Activated T-helper 9 cell treated with anti-CD3 and anti-CD28 coated beads, Interleukin-2, amount 50 U/mL, for 16 hours (primary cell): ENCODE measurements at regions not wholly inside any gene's neighbourhood (a gene's known extent, or its start where the extent isn't known, plus 50 kb on each side); places are given as distances from the start of the nearest gene placed in this dataset.

Experiments used
- DNase-seq: peaks from one replicate; pipeline ENCODE4 v3.0.0-alpha.2; 2020; ENCODE audit warnings: low read depth

DNA sequence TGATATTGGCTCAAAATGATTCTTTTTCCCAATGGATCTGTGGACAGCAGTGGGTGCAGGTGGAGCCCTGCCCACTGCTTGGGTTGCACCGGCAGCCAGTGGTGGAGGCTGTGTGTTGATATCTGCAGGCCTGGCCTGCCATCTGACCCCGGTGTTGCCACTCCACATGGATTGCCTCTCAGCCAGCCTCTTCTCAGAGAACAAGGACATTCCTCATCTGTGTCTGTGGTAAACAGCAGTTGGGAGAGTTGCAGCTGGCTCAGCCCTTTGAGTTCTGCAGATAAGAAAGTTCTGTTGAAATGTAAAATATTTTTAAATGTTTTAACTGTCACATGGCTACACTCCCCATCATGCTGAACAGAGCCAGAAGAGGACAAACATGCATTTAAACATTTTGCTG, 374.9 kb upstream of the CELF2 start:
- DNase-seq, result no peak

DNA sequence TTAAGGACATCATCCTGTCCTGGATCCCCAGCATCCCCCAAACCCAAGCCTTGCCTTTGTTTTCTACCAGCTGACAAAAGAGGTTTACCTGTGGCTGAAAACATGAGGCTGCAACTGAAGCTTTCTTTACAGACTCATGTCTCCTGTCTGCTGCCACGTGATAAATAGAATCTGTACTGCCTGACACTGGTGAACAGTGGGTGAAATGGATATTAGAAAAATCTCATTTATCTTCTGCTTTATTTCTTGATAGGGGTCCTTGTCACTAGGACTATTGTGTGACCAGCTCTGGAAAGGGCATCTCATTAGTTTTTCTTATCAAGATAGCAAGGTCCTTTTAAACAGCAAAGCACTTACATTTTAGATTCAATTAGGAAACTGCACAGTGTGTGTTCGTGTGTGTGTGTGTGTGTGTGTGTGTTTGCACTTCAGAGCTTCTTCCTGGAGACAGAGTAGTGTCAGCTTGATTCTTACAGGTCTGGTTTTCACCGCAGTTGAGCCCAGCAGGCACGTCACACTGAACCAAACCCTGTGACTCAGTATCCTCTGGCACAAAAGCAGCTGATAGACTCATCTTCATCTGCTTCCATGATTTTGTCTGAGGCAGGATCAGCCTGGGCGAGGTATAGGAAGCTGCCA, 373.5 kb upstream of the CELF2 start:
- no peak for DNase-seq

DNA sequence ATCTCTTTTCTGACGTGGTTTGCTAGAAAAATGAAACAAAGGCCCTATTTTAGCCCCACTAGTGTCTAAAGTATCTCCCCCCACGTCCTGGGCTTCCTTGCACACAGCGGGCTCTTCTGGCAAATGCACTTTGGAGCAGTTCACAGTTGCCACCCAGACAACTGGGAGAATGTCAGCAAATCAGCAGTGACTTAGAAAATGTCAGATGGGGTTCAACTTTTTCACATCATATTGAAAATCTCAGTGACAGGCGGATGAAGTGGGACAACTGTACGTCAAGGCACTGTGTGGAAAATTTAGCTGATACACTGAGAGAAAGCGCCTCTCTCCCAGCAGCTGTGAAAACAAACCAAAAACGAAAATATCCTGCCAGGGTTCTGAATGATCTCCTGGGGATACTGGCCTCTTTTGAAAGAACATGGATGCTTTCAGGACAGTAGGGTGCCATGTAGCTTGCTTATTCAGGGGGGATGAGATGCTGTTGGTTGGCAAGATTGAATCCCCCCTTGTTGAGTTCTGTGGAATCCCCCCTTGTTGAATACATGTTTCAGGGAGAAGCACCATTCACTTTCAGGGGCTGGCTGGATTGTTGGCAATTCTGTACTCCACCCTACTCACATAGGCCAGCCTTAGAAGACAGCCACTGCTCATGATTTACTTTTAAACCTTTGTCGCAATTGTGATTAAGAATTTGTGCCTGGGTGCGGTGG, 372.8 kb upstream of the CELF2 start:
- DNase-seq, result no peak

DNA sequence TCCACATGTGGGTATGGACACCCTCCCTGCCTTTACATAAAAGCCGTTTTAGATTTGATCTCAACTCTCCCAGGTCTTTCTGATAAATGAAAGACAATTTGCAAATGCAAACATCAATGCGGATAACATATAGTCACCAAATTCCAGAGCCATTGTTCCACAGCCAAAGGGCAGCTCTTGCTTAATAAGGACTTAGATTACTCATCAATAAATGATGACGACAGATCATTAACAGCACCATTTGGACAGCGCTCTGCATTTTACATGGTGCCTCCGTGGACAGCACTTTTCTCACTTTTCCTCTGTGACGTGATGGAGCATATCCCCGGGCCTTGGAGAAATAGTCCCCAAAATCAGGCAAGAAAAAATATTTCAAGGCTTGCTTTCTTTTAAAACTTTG, 370.3 kb upstream of the CELF2 start:
- no peak for DNase-seq

DNA sequence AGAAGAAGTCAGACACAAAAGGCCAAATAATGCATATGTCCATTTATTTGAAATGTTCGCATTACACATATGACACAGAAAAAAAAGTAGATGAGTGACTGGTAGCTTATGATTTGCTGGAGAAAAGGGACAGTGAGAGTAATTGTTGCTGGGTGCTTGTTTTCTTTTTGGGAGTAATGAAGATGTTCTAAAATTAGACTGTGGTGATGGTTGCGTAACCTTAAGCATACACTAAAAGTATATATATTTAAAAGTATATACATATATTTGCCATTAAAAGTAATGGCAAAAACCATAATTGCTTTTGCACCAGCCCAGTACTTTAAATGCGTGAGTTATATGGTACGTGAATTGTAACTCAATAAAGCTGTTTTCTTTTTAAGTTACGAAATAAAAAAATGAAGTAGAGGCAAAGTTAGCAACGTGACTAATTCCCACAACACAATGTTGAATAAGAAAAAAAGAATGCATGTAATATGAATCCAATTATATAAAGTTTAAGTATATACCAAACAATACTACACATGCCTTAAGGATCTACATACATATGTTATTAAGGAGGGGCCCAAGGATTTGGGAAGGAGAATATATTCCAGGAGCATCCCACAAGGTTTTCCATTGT, 360.4 kb upstream of the CELF2 start:
- DNase-seq, result no peak

DNA sequence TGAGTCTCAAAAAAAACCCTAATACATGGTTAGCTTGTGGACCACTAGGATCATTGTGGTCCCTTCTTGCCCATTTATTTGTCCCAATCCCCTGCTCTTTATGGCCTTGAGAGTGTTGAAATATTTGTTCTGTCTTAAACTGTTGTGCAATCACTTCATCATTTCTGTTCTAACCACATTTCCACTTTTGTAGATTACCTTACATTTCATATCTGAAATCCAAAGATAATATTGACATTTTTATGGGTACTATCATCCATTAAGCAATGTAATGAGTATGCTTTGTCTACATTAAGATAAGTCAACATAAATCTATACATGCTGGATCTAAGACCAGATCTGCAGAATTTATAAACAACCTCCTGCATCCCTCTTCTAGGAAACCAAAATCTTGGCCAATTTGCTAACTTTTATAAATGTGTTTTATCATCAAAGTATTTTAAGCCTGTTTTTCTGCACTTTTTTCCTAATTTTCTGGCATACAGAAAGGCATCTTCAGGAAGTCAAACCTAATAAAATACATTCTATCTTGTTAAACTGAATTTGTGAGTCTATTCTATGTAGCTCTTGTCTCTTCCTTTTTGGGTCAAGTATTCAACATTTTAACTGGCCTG, 359.4 kb upstream of the CELF2 start:
- no peak for DNase-seq

DNA sequence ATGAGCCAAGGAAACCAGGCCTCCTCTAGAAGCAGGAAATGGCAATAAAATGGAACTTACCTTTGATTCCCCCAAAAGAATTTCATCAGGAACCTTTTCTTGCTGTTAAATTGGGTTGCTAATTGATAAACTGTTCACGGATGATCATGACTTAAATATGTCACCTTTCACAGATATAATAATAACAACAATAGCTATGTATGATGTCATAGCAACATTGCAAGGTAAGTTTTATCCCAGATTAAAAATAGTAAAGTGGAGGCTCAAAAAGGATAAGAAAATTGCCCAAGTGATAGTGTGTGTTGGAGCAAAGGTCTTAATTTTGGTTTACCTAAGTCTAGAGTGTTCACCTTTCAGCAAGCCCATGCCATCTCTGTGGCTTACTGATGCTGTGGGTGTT, 357.6 kb upstream of the CELF2 start:
- no peak for DNase-seq

DNA sequence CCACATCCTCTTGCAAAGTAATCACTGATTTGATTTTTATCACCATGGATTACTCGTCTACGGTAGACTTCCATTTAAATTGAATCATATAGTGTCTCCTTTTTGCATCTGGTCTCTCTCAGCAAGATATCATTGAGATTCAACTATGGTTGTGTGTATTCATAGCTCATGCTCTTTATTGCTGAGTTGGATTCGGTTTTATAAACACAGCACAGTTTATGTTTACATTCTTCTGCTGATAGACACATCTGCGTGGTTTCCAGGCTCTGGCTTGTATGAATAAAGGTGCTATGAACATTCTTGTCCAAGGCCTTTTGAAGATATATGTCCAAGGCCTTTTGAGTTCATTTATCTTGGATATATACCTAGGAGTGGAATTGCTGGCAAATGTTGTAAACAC, 356.5 kb upstream of the CELF2 start:
- DNase-seq, result no peak

DNA sequence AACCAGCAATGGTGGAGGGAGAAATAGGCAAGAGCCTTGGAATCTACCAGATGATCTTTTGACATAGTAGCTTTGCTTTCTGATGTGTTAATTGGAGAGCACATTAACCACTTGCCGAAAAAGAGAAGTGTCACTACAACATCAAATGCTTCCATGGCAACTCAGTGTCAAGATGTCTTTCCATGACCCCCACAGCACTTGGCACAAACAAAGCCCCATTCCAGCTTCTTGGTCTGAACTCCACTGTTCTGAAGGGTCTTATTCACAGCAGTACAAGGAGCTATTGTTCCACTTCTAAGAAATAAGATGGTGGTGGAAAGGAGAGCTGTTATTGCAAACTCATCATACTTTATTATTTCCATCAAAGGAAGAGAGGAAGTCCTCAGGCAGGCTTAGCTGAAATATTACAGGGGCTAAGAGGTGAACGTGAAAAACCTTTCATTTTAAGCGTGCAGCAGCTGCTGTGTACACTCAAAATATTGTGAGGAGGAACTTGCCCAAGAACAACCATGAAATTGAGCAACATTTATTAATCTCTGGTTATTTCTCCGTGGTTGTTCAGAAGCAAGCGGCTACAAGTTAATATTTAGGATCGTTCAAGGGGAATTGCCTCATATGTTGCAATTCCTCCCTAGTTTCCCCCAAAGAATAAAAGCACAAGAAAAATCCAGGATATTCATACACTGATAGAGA, 354.8 kb upstream of the CELF2 start:
- no peak for DNase-seq

DNA sequence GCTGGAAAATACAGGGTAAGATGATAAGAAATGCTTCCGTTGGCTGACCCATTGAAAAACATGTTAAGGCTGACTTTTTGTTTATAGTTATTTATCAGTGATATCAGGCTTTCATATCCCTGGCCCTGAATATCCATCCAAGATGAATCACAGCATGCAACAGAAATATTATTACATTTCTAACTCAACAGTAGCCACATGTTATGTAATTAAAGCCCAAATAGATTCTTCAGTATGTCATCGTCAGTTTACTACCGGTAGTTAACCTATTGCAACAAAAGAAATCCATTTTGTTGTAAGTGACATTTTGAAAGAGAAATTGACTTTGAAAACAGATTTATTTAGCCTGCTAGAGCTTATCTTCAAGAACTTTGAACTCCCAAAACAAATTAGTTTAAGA, 354.1 kb upstream of the CELF2 start:
- DNase-seq, result no peak

DNA sequence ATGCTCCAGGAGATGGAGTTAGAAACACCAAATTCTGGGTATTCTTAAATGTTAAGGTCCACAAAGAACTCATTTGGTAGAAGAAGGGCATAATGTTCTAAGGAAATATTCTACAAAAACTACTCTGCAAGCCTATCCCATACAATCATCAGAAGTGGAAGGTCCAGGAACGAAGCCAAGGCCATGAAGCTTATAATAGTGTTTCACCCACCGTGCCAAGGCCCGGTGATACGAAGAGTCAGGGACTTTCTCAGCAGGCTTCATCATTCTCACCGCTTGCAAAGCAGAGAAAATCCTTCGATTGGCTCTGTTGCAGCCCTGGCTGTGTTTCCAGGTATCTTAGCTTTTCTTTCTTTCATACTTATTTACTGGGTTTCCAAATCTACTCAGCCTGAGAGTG, 351.9 kb upstream of the CELF2 start:
- DNase-seq, result no peak

DNA sequence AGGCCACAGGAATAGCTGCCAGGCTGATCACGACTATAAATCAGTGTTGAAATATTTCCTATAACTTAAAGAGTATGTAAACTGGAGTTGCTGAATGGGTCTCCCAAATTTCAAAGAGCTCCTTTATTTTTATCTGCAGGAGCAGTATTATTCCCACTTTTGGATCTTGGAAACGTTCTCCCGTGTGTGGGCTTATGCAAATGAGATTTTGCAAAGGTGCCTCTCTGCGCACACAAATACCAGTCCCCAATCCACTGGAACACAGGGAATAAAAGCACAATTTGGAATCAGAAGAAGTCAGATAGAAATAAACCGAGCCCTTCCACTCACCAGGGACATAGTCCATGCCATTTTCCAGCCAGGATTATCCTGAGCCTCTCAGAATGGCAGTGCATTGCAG, 350.2 kb upstream of the CELF2 start:
- DNase-seq, result no peak

DNA sequence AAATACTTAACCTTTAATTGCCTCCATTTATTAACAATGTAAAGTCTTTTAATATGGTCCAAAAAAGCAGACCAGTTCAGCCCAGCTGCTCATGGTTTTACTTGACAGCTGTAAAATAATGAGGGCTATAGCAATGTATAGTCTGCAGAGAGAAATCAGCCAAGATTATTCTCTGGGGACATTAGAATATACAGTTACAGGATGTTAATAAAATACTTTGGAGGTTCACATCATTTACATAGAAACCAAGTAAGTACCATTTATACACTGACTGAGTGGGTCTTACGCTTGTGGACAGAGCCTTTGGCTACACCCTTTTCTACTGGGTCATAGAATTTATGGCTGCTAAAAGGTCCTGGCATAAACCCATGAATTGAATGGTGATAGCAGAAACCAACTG, 340.7 kb upstream of the CELF2 start:
- DNase-seq, result no peak

DNA sequence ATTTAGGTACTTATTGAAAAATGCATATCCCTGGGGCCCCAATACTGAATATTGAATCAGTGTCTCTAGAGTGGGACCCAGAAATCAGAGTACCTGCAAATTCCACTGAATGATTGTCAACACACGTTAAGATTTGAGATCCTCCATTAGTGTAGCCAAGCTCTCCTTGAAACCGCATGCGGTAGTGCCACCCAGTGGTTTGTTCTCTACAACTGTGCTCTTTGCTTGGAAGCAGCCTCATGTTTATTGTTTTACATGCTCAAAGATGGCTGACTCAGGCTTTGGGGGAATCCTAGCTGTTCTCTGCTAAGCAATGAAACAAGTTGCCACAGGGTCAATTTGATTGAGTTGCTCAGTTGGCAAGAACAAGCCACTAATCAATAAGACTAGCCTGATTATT, 340.2 kb upstream of the CELF2 start:
- DNase-seq, result no peak

DNA sequence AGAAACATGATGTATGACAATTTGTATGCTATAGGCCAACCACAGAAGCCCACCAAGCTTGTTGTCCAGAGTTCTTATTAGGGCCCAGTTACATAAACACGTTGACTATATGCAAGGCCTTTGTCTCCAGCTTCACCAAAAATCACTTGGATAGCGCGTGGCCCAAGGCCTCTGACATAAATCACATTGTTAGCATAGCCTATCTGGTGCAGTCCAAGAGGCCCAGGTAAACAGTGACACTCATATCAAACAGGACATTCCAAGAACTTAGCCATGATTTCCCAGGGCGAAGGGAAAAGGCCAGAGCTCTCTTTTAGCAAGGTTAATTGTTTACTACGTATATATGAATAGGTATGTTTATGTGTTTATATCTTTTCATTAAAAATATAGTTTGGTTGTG, 337.2 kb upstream of the CELF2 start:
- DNase-seq, result no peak

DNA sequence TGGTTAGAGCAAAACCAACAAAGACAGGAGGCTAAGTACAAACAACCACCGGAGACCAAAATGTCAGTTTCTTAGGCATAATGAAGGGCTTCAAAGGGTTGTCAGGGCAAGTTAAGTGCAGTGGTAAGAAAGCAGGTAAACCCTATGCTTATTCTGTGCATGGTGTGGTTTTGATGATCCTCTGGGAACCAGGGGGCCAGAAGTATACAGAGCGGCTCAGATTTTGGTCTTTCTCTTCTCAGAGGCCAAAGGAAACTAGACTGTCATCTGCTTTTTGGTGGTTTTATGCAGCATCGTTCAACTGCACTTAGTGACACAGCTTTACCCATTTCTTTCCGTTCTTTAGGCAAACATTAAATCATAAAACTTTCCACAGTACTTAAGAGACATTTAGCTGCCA, 332.7 kb upstream of the CELF2 start:
- no peak for DNase-seq

DNA sequence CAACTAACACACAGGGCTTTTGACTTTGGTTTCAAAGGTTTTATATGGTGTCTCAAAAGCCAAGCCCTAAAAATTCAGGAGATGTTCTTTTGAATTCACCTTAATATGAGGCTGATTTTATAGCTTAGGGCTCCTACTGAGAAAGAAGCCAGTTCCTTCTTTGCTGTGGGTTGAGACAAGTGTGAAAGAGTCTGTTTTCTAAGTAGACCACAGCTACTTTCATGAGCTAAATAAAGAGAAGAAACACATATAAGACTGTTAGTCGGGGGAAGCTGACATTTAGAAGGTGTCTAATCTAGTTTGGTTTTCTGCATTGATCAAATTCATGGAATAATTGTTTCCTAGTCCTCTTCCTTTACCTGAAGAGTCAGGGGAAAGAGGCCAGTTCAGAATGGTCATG, 332.1 kb upstream of the CELF2 start:
- DNase-seq, result no peak

DNA sequence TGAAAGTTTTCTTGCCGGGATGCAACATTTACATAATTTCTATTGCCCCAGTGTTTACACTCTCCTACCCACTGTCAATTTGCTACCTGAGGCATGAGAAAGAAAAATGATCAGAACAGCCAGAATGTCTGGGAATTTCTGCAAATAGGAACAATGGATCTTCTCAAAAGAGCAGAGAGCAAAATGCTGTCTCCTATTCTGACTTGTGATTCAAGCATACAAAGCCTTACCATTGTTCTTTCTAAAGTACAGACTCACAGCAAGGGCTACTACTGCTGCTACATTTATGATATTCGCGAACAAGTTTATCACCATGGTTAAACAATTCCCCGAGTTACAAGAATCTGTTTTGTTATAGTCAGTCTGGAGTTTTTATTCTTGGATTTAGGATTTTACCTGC, 329.9 kb upstream of the CELF2 start:
- no peak for DNase-seq

DNA sequence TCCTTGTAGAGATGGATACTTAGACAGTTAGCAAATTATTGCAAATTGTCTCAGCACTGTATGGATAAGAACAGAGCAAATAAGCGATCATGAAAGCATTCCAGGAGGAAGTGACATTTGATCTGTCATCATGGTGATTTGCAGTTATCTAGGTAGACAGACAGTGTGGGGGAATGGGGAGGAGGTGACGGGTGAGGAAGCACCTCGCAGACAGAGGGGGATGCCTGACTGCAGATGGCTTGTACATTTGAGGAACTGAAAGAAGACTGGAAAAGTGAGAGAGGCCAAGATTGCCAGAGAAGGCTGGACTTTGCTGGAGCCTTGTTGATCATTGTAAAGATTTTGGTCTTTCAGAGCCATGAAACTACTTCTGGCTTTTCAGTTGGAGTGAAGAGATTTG, 318.2 kb upstream of the CELF2 start:
- DNase-seq, result no peak

DNA sequence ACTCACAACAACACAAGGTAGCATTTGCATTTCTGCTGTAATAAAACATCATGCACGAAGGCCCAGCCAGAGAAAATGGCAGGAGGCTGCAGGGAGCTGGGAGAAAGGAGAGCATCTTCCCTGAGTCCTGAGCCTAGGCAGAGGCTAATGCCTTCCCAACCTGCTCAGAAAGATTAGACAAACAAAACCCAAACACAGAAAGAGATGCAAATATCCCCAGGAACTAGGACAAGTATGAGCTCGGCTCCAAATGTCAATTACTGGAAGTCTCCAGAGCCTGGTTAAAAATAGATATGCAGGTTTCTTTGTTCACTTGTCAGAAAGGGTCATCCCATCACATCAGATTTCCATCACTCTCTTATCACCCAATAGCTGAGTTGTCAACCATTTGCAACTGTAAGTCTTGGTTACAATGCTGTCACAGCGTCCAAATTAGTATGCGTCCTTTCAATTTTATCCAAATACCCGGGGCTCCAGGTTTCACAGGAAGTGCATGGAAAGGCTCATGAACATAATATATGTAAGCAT, 316.5 kb upstream of the CELF2 start:
- DNase-seq, result no peak

DNA sequence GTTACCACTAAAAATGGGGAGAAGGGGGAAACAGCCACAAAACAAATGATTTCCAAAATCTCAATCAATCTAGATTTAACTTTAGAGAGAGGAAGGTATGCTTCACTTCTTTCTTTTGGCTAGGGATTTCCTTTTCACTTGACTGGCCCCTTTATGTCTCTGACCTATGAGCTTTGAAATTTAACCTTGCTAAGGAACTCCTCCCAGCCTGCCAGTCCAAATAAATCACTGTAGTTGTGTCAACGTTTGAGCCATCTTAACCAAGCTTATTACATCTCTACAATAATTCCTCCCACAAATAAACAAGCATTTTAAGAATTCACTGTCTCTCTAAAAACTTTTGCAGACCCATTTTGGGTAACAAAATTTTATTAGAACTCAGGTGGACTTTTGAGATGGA, 315.5 kb upstream of the CELF2 start:
- no peak for DNase-seq

DNA sequence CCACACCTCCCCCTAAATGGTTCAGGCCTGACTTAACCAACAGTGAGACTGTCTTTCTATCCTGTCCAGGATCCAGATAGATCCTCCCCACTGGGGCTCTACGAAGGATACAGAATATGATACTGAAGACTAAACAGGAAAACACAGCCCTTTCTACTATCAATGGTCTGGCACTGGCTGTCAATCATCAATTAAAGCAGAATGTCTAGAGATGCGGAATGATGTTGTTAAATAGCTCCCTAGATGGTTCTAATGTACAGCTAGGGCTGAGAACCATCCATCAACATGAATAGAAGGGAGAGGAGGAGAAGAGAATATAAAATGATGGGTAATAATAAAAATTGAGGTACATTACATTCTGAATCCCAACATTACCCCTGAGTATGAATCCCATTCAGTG, 314.3 kb upstream of the CELF2 start:
- DNase-seq, result no peak
